ENCODE measurements at regions not wholly inside any gene's neighbourhood (a gene's known extent, or its start where the extent isn't known, plus 50 kb on each side); places are given as distances from the start of the nearest gene placed in this dataset.

DNA sequence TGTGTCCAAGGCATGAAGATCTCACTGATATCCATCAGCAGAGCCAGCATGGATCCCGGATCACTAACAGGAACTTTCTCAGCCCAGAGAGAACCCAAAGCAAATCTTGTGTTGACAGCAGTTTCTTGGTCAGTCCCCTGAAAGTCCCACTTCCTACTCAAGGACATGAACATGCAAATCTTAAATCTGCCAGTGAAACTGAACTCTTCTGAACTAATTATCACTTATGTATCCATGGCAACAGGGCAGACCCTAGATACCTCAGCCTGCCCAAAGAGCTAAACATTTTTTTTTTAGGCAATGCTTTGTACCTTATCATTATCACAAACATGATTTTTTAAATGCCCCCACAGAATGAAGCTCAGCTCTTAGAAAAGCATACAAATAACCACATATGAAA lies 127.8 kb upstream of the DDX18 start:
- Histone ChIP-seq H3K4me2 (ENCODE audit: low read length) (peak overlapping the region; percentile 72), H2AFZ (ENCODE audit: low read depth, low read length) (peak overlapping the region; percentile 32; the same call in 1 of the 2 replicates), H3K27ac (ENCODE audit: low read length) (peak overlapping the region; percentile 80), H3K4me1 (ENCODE audit: low read length) (peaks cover 35% of the 10 kb centered on the region), H3K9ac (ENCODE audit: low read length) (peak overlapping the region; percentile 61; the same call in 1 of the 2 replicates), H4K20me1 (ENCODE audit: insufficient read depth, low read length) (no peaks in the 10 kb centered on the region), H3K4me3 (ENCODE audit: low read length) (peak overlapping the region; percentile 46), H3K27me3 (ENCODE audit: low read depth, low read length) (no peaks in the 10 kb centered on the region), H3K79me2 (ENCODE audit: low read length) (no peaks in the 10 kb centered on the region), H3K36me3 (replicated peaks; ENCODE audit: low read depth, low read length) (peaks cover 13% of the 10 kb centered on the region), H3K9me3 (ENCODE audit: insufficient read depth, low read length) (peaks cover 9% of the 10 kb centered on the region)
- TF ChIP-seq, protein P1, sequence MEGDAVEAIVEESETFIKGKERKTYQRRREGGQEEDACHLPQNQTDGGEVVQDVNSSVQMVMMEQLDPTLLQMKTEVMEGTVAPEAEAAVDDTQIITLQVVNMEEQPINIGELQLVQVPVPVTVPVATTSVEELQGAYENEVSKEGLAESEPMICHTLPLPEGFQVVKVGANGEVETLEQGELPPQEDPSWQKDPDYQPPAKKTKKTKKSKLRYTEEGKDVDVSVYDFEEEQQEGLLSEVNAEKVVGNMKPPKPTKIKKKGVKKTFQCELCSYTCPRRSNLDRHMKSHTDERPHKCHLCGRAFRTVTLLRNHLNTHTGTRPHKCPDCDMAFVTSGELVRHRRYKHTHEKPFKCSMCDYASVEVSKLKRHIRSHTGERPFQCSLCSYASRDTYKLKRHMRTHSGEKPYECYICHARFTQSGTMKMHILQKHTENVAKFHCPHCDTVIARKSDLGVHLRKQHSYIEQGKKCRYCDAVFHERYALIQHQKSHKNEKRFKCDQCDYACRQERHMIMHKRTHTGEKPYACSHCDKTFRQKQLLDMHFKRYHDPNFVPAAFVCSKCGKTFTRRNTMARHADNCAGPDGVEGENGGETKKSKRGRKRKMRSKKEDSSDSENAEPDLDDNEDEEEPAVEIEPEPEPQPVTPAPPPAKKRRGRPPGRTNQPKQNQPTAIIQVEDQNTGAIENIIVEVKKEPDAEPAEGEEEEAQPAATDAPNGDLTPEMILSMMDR (IDR thresholded peaks at IDR 0.05; ENCODE audit: low read depth, low read length) = no peak
- TF ChIP-seq EZH2phosphoT487 (IDR thresholded peaks at IDR 0.05; ENCODE audit: low read depth) = no peak

DNA sequence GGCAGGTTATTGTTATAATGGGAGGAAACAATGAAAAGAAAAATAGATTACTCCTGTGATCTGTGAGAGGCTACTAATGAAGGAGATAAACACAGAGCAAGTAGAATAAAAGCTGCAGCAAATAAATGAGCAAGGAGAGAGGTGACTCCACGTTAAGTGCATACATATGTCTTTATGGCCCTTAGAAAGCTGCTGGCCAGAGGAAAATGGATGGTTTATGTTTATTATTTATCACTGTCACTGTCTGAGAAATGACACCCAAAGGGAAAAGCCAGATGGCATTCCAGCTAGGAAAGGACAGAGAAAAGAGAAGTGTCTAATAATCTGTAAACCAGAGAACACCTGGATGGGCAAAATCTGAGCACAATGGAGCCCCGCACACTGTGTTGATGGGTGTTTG lies 122.9 kb upstream of the DDX18 start:
- peaks cover 11% of the 10 kb centered on the region for H3K36me3 ChIP-seq (replicated peaks; ENCODE audit: low read depth, low read length)
- H3K4me2 ChIP-seq (ENCODE audit: low read length) = no peak overlapping the region
- H4K20me1 ChIP-seq (ENCODE audit: insufficient read depth, low read length) = no peaks in the 10 kb centered on the region
- H2AFZ ChIP-seq (ENCODE audit: low read depth, low read length) = no peak overlapping the region
- H3K4me3 ChIP-seq (ENCODE audit: low read length) = no peak overlapping the region
- no peaks in the 10 kb centered on the region for H3K79me2 ChIP-seq (ENCODE audit: low read length)
- H3K9me3 ChIP-seq (ENCODE audit: insufficient read depth, low read length) = peaks cover 9% of the 10 kb centered on the region
- TF ChIP-seq EZH2phosphoT487 (IDR thresholded peaks at IDR 0.05; ENCODE audit: low read depth) = no peak
- TF ChIP-seq, protein P1 (IDR thresholded peaks at IDR 0.05; ENCODE audit: low read depth, low read length) = no peak
- H3K27me3 ChIP-seq (ENCODE audit: low read depth, low read length) = no peaks in the 10 kb centered on the region
- no peak overlapping the region for H3K27ac ChIP-seq (ENCODE audit: low read length)
- peaks cover 13% of the 10 kb centered on the region for H3K4me1 ChIP-seq (ENCODE audit: low read length)
- no peak overlapping the region for H3K9ac ChIP-seq (ENCODE audit: low read length)

DNA sequence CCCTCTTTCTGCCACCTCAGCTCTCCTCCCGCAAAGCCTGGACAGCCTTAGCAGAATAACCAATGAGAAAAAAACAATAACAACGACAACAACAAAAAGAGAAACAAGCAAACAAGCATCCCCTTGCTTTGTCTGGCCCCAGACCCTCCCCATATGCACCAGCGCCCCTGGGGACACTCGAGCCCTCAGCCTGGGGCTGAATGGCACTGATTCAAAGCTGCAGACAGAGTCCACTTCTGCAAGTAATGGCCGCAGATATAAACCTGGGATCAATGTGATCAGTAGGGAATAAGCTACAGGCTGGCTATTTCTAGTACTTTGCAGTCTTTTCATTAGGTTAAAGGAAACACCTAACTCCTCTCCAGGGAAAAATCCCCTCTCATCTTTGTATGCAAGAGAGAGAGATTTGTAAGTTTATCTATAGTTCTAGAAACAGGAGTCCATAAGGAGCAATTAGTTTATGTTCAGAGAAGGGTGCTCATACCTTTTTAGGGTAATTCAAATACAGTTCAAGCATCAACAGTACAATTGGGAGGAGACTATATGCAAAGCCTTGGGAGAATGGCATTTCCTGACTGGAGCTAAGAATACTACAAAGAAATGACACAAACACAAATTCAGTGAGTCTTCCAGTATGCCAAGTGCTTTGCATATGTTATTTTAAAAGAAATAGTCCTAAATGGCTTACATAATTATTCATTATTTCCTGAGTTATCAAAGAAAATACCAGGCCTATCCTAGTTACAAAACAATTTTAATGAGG lies 122.3 kb upstream of the DDX18 start:
- H3K4me3 ChIP-seq (ENCODE audit: low read length) = no peak overlapping the region
- TF ChIP-seq, protein P1 (IDR thresholded peaks at IDR 0.05; ENCODE audit: low read depth, low read length) = no peak
- no peak for TF ChIP-seq EZH2phosphoT487 (IDR thresholded peaks at IDR 0.05; ENCODE audit: low read depth)
- H3K79me2 ChIP-seq (ENCODE audit: low read length) = no peaks in the 10 kb centered on the region
- H3K4me2 ChIP-seq (ENCODE audit: low read length) = no peak overlapping the region
- H3K4me1 ChIP-seq (ENCODE audit: low read length) = peaks cover 7% of the 10 kb centered on the region
- no peak overlapping the region for H3K27ac ChIP-seq (ENCODE audit: low read length)
- H3K9ac ChIP-seq (ENCODE audit: low read length) = no peak overlapping the region
- H3K9me3 ChIP-seq (ENCODE audit: insufficient read depth, low read length) = peaks cover 9% of the 10 kb centered on the region
- no peaks in the 10 kb centered on the region for H3K27me3 ChIP-seq (ENCODE audit: low read depth, low read length)
- no peaks in the 10 kb centered on the region for H4K20me1 ChIP-seq (ENCODE audit: insufficient read depth, low read length)
- peaks cover 10% of the 10 kb centered on the region for H3K36me3 ChIP-seq (replicated peaks; ENCODE audit: low read depth, low read length)
- no peak overlapping the region for H2AFZ ChIP-seq (ENCODE audit: low read depth, low read length)

DNA sequence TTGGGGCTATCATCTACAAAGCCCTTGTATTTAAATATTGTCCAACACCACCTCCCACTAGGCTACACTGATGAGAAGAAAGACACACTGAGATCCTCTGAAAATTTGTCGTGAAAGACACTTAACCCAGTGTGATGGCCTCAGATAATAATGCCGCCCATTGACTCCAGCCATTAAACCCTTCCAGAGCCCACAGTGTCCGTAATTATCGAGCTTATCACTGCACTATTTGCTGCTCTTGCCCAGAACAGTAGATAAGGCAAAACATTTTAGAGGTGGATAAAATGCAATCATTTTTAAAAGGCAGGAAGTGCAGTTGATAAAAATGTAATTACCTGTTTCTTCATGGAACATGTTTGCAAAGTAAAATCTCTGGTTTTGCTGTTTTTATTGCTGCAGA lies 121.3 kb upstream of the DDX18 start:
- no peaks in the 10 kb centered on the region for H3K4me1 ChIP-seq (ENCODE audit: low read length)
- no peaks in the 10 kb centered on the region for H3K27me3 ChIP-seq (ENCODE audit: low read depth, low read length)
- H3K4me3 ChIP-seq (ENCODE audit: low read length) = no peak overlapping the region
- no peaks in the 10 kb centered on the region for H3K79me2 ChIP-seq (ENCODE audit: low read length)
- no peak overlapping the region for H3K4me2 ChIP-seq (ENCODE audit: low read length)
- no peak overlapping the region for H3K9ac ChIP-seq (ENCODE audit: low read length)
- peaks cover 5% of the 10 kb centered on the region; the same call in 1 of the 2 replicates for H3K9me3 ChIP-seq (ENCODE audit: insufficient read depth, low read length)
- TF ChIP-seq, protein P1 (IDR thresholded peaks at IDR 0.05; ENCODE audit: low read depth, low read length) = no peak
- no peak for TF ChIP-seq EZH2phosphoT487 (IDR thresholded peaks at IDR 0.05; ENCODE audit: low read depth)
- H2AFZ ChIP-seq (ENCODE audit: low read depth, low read length) = no peak overlapping the region
- no peak overlapping the region for H3K27ac ChIP-seq (ENCODE audit: low read length)
- peaks cover 1% of the 10 kb centered on the region for H3K36me3 ChIP-seq (replicated peaks; ENCODE audit: low read depth, low read length)
- no peaks in the 10 kb centered on the region for H4K20me1 ChIP-seq (ENCODE audit: insufficient read depth, low read length)

All from OCI-LY3 (cell line).